ENCODE measurements at regions not wholly inside any gene's neighbourhood (a gene's known extent, or its start where the extent isn't known, plus 50 kb on each side); places are given as distances from the start of the nearest gene placed in this dataset.

DNA sequence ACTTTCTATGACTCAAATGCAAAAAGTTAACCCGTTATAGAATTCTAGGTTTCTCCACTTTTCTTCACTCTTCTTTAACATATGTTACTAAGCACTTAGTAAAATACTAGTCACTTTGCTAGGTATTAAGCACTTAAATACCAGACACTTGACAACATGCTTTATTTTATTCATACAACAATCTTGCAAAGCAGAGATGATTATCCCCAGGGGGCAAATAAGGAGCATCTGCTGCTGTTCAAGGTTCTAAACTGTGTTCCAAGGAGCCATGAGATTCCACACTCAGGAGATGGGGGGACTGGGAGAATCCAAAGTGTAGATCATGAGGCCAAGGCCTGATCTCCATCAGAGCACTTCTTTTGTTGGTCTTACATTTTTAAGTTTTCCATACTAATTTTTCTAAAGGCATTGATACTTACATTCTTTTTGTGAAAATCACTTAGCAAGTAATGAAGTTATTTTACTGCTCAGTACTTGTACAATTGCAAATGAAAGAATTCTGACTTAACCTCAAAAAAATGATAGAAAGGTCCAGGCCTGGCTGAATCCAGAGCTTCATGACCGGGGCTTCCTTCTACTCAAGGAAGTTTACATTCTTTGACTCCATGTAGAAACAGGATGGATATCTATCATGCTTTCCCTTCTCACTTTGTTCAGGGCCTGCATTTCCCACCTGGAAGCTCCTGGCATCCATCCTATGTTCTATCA, 504.4 kb upstream of the WWC1 start:
- TF ChIP-seq, protein P1, sequence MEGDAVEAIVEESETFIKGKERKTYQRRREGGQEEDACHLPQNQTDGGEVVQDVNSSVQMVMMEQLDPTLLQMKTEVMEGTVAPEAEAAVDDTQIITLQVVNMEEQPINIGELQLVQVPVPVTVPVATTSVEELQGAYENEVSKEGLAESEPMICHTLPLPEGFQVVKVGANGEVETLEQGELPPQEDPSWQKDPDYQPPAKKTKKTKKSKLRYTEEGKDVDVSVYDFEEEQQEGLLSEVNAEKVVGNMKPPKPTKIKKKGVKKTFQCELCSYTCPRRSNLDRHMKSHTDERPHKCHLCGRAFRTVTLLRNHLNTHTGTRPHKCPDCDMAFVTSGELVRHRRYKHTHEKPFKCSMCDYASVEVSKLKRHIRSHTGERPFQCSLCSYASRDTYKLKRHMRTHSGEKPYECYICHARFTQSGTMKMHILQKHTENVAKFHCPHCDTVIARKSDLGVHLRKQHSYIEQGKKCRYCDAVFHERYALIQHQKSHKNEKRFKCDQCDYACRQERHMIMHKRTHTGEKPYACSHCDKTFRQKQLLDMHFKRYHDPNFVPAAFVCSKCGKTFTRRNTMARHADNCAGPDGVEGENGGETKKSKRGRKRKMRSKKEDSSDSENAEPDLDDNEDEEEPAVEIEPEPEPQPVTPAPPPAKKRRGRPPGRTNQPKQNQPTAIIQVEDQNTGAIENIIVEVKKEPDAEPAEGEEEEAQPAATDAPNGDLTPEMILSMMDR (conservative IDR thresholded peaks at IDR 0.05; ENCODE audit: low read length): no peak
- no peak for TF ChIP-seq EZH2phosphoT487 (IDR thresholded peaks at IDR 0.05; ENCODE audit: borderline replicate concordance, low read depth, low read length)
